ENCODE measurements at regions not wholly inside any gene's neighbourhood (a gene's known extent, or its start where the extent isn't known, plus 50 kb on each side); places are given as distances from the start of the nearest gene placed in this dataset.

GRCh38 chr9:100865648-100866047, 162.9 kb upstream of the PLPPR1 start:
- no peaks in the 10 kb centered on the region for H3K9me3 ChIP-seq
- TF ChIP-seq RCOR1 (IDR thresholded peaks at IDR 0.05; ENCODE audit: low read length) (no peak), REST (IDR thresholded peaks at IDR 0.05; ENCODE audit: low read depth, low read length) (no peak), SIN3A (IDR thresholded peaks at IDR 0.05; ENCODE audit: borderline replicate concordance, low read depth, low read length) (no peak), IRF3 (IDR thresholded peaks at IDR 0.05; ENCODE audit: low read depth, low read length) (no peak), TCF12 (IDR thresholded peaks at IDR 0.05) (no peak), GABPA (IDR thresholded peaks at IDR 0.05; ENCODE audit: low read depth) (no peak), FOSL2 (IDR thresholded peaks at IDR 0.05; ENCODE audit: borderline replicate concordance, low read depth) (no peak), GATA2 (CRISPR knock-in tag; IDR thresholded peaks at IDR 0.05) (no peak), EZH2phosphoT487 (IDR thresholded peaks at IDR 0.05; ENCODE audit: borderline replicate concordance, low read depth) (no peak), CHD2 (IDR thresholded peaks at IDR 0.05; ENCODE audit: low read length, partially characterized antibody) (no peak), RFX5 (IDR thresholded peaks at IDR 0.05; ENCODE audit: low read length) (no peak), FOXM1 (IDR thresholded peaks at IDR 0.05; ENCODE audit: low read depth) (no peak), RAD21 (IDR thresholded peaks at IDR 0.05; ENCODE audit: low read length) (no peak)
- no peaks in the 10 kb centered on the region for H3F3A ChIP-seq (replicated peaks; ENCODE audit: insufficient read depth)
- 6% methylated on average over 4 of the region's 4 CpGs for WGBS (ENCODE audit: low lambda C conversion rate)
- no peaks in the 10 kb centered on the region for H3K9me2 ChIP-seq
- H3K4me2 ChIP-seq = no peak overlapping the region
- no peak overlapping the region for H2AFZ ChIP-seq (ENCODE audit: low read depth)
- H3K4me1 ChIP-seq (ENCODE audit: control insufficient read depth in 1 of 2, insufficient read depth in 2 of 2, low read depth in 1 of 2, low read length in 1 of 2) = no peaks in the 10 kb centered on the region
- no peaks in the 10 kb centered on the region for H3K36me3 ChIP-seq (replicated peaks in 1 of 2; ENCODE audit: control insufficient read depth in 1 of 2, insufficient read depth in 2 of 2, low read length in 1 of 2)
- ChIA-PET CTCF (no interaction called here), POLR2A (no interaction called here)
- H3K79me2 ChIP-seq (ENCODE audit: insufficient read depth) = no peaks in the 10 kb centered on the region
- no peak for DNase-seq
- no peaks in the 10 kb centered on the region for H4K20me1 ChIP-seq (ENCODE audit: insufficient read depth)
- no peaks in the 10 kb centered on the region for H3K27me3 ChIP-seq (ENCODE audit: insufficient read depth)
- H3K4me3 ChIP-seq (ENCODE audit: low read depth in 2 of 2, low read length in 1 of 2) = no peak overlapping the region
- H3K9ac ChIP-seq = no peak overlapping the region
- H3K27ac ChIP-seq (ENCODE audit: low read depth in 2 of 2, low read length in 1 of 2) = no peak overlapping the region

DNA sequence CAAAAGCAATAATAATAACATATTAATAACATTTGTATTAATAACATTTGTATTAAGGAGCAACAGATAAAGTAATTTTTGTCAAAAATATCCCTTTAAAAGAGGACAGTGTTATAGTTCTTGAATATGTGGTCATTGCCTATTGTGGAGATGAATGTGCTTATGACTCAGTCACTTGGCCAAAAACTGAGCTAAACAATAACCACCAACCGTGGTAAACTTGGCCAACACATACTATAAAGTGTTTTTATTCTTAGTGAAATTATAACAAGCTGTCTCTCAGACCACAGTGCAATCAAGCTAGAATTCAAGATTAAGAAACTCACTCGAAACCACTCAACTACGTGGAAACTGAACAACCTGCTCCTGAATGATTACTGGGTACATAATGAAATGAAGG, 159.2 kb upstream of the PLPPR1 start:
- 18% methylated on average over 3 of the region's 3 CpGs for WGBS (ENCODE audit: low lambda C conversion rate)
- Histone ChIP-seq H4K20me1 (ENCODE audit: insufficient read depth) (no peaks in the 10 kb centered on the region), H3K79me2 (ENCODE audit: insufficient read depth) (no peaks in the 10 kb centered on the region), H3K9me2 (no peaks in the 10 kb centered on the region), H3F3A (replicated peaks; ENCODE audit: insufficient read depth) (no peaks in the 10 kb centered on the region), H2AFZ (ENCODE audit: low read depth) (no peak overlapping the region), H3K4me3 (ENCODE audit: low read depth in 2 of 2, low read length in 1 of 2) (no peak overlapping the region), H3K36me3 (replicated peaks in 1 of 2; ENCODE audit: control insufficient read depth in 1 of 2, insufficient read depth in 2 of 2, low read length in 1 of 2) (no peaks in the 10 kb centered on the region), H3K27me3 (ENCODE audit: insufficient read depth) (no peaks in the 10 kb centered on the region), H3K4me1 (ENCODE audit: control insufficient read depth in 1 of 2, insufficient read depth in 2 of 2, low read depth in 1 of 2, low read length in 1 of 2) (no peaks in the 10 kb centered on the region), H3K27ac (ENCODE audit: low read depth in 2 of 2, low read length in 1 of 2) (no peak overlapping the region), H3K9me3 (no peaks in the 10 kb centered on the region), H3K9ac (no peak overlapping the region), H3K4me2 (no peak overlapping the region)
- POLR2A ChIA-PET = no interaction called here
- DNase-seq = no peak
- CTCF ChIA-PET = no interaction called here
- TF ChIP-seq MXI1 (IDR thresholded peaks at IDR 0.05; ENCODE audit: low read depth, low read length) = no peak
- TF ChIP-seq RCOR1 (IDR thresholded peaks at IDR 0.05; ENCODE audit: low read length) = no peak
- no peak for TF ChIP-seq REST (IDR thresholded peaks at IDR 0.05; ENCODE audit: low read depth, low read length)
- no peak for TF ChIP-seq TCF12 (IDR thresholded peaks at IDR 0.05)
- no peak for TF ChIP-seq SIN3A (IDR thresholded peaks at IDR 0.05; ENCODE audit: borderline replicate concordance, low read depth, low read length)
- no peak for TF ChIP-seq NFIC (IDR thresholded peaks at IDR 0.05; ENCODE audit: borderline replicate concordance)
- TF ChIP-seq TEAD4 (IDR thresholded peaks at IDR 0.05; ENCODE audit: borderline replicate concordance, insufficient read depth) = no peak
- TF ChIP-seq, protein P1, sequence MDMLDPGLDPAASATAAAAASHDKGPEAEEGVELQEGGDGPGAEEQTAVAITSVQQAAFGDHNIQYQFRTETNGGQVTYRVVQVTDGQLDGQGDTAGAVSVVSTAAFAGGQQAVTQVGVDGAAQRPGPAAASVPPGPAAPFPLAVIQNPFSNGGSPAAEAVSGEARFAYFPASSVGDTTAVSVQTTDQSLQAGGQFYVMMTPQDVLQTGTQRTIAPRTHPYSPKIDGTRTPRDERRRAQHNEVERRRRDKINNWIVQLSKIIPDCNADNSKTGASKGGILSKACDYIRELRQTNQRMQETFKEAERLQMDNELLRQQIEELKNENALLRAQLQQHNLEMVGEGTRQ (IDR thresholded peaks at IDR 0.05; ENCODE audit: borderline replicate concordance, low read depth, low read length) = no peak

Measured in SK-N-SH (cell line).